GM19351 (cell line): ENCODE measurements at regions not wholly inside any gene's neighbourhood (a gene's known extent, or its start where the extent isn't known, plus 50 kb on each side); places are given as distances from the start of the nearest gene placed in this dataset.

Experiments used
- ATAC-seq: cut with Tn5 transposase; IDR thresholded peaks from one replicate; pipeline ENCODE4 v1.9.1; 2021; ENCODE audit warnings: mild to moderate bottlenecking, moderate library complexity; ENCODE audit not compliant: unreplicated experiment

- ATAC-seq = no peak
Measured at GRCh38 chr16:26647870-26648269, 418.9 kb upstream of the C16orf82 start.

DNA sequence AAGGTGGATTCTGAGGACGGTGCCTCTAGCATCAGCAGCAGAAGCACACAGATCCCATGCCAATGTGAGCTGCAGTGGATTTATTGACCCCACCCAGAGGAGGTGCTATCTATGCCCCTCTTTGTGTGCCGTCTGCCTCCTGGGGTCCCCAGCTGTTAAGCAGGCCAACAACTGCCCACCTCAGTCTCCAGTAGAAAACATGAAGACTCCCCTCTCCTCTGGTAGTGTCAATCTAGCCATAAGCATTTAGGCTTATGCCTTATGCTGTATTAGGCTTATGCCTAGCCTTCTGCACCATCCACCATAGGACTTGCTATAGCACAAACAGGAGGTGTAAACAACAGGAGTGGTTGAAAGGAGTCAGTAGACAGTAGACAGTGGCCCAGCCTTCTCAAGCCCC lies 417.9 kb upstream of the C16orf82 start:
- ATAC-seq = no peak

- ATAC-seq = no peak
Measured at GRCh38 chr16:26649381-26650045, 417.2 kb upstream of the C16orf82 start.

DNA sequence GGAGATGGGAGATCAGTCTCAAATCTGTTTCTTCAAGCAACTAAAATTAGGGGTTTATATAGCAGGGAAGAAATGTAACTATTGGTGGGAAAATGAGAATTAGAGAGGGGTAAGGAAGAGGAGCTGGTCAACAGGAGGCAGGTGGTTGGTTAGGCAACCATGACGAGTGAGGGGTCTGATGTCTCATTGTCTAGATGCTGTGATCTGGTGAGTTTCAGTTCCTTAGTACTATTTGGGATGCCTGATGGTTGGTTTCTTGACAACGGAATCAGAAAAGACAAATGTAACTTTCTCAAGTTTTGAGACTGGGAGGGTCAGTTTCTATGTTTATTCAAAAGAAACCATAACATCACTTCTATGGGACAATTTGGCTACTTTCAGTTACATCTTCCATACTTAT lies 415.3 kb upstream of the C16orf82 start:
- no peak for ATAC-seq

DNA sequence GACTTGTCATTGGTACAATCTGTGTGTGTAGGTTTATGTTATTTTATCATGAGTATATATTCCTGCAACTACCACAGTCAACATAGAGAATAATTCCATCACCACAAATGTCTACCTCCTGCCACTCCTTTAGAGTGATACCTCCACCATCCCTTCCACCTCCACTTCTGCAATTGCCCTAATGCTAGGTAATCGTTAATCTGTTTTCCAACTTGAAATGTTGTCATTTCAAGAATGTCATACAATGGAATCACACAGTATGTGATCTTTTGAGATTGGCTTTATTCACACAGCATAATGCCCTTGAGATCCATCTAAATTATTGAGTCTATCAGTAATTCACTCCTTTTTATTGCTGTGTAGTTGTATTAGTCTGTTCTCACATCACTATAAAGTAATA lies 414.8 kb upstream of the C16orf82 start:
- ATAC-seq = no peak

- ATAC-seq = no peak
Measured at GRCh38 chr16:26658486-26658885, 408.2 kb upstream of the C16orf82 start.

DNA sequence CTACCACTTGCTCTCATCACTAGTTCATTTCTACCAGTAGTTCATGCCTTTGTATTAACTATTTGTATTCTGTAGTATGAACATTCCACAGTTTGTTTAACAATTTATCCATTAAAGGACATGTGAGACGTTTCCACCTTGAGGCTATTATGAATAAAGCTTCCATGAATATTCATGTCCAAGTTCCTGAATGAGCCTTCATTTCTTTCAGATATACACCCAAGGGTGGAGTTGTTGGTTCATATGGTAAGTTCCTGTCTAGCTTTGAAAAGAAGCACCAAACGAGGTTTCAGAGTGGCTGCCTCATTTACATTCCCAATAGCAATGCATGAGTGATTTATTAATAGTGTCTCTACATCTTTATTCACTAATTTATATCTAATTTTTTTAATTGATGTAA lies 407.8 kb upstream of the C16orf82 start:
- no peak for ATAC-seq

- no peak for ATAC-seq
Measured at GRCh38 chr16:26664086-26664485, 402.6 kb upstream of the C16orf82 start.

DNA sequence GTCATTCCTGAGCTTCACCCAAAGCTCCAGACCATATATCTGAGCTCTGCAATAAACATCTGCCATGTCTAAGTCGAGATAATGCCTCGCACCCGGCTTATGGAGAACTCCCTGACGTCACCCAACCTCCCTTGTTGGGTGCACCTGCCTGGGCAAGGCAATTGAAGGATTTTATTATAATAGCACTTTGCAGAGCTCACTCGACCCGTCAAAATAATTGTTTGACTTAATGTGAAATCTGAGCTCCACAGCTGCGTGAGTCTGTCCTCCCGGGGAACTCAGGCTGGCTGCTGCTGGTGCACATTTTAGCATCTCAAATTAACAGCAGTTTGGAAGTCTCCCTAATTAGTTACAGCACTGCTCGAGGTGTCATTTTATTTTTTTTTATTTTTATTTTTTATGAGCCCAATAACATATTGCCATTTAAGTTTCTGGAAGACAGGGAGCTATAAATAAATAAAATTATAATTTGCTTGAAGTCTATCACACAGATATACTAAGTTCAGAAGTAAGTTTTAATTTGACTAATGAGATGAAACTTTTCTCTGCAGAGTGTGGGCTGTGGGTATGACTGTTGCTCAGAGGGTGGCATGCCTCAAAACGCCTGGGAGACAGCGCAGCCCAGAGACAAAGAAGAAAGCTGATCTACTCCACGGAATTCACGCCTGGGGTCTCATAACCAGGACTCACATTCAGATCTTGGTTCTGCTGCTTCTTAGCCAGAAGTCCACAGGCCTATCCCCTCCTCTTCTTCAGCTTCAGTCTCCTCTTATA lies 401.4 kb upstream of the C16orf82 start:
- no peak for ATAC-seq

GRCh38 chr16:26666486-26666885 lies 400.2 kb upstream of the C16orf82 start:
- no peak for ATAC-seq

GRCh38 chr16:26667307-26667706 lies 399.4 kb upstream of the C16orf82 start:
- no peak for ATAC-seq

DNA sequence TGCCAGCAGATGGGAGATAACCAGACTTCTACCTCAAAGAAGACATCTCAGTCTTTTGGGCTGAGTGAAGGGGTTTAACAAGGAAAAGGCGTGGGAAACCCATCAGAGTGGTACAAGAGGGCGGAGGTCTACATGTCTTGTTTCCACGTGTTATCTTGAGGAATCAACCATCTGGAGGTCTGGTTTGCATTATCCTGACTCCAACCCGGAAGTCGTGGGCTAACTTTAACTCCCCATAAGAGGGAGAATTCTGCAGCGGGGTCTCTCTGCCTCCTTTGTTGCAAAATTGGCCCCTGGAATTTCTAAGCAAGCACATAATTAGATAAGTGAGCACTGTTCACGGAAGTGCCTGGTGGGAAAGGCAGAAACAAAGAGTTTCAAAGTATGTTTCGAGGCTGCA lies 398.7 kb upstream of the C16orf82 start:
- no peak for ATAC-seq

GRCh38 chr16:26672206-26672605 lies 394.5 kb upstream of the C16orf82 start:
- no peak for ATAC-seq

DNA sequence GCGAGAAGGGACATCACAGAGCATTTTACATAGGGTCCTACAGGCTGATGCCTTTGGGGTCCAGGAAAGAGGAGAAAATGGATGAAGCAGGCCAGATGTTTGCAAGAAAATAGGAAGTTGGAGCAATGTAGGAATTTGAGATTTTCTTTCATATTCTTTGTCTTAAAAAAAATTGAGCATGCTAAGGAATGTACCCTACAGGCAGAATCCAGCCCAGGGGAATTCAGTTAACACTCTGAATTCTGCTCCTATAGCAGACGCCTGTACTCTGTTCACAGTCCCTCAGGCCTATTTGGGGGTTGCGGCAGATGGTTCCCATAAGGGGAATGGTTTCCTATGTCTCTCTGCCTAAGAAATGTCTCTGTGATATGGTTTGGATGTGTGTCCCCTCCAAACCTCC lies 393.7 kb upstream of the C16orf82 start:
- ATAC-seq = no peak

DNA sequence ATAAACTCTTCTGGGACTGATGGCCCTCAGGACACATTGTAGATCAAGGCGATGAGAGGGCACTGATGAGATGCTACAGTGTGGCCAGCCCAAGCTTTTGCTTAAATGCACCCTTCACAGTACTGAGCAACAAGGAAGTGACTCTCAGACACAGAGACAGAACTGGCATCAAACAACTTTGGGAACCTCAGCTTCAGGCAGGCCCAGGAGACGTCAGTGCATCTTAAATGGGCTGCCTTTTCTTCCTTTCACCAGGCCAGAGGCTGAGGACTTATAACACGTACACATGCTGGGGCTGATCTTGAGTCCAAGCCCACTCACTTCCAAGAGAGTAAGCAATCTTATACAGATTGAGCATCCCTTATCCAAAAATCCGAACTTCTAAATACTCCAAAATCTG lies 386.1 kb upstream of the C16orf82 start:
- no peak for ATAC-seq

- ATAC-seq = no peak
Measured at GRCh38 chr16:26688105-26688504, 378.6 kb upstream of the C16orf82 start.

DNA sequence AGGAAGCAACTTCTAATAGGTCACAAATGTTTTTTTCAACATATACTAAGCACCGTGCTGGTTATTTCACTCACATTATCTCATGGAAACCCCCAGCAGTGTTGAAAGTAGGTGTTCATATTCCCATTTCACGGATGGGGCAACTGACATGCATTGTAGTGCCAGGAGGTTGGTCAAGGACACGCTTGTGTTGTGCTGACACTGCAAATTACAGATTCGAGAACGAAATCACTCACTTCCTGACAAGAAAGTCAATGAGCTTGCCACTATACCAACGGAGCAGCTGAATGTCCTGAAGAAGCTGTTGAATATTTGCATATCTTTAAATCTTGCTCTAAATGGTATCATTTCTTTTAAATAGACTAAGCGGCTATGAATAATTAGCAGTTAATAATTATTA lies 378.0 kb upstream of the C16orf82 start:
- ATAC-seq = no peak

- no peak for ATAC-seq
Measured at GRCh38 chr16:26692658-26693057, 374.1 kb upstream of the C16orf82 start.

DNA sequence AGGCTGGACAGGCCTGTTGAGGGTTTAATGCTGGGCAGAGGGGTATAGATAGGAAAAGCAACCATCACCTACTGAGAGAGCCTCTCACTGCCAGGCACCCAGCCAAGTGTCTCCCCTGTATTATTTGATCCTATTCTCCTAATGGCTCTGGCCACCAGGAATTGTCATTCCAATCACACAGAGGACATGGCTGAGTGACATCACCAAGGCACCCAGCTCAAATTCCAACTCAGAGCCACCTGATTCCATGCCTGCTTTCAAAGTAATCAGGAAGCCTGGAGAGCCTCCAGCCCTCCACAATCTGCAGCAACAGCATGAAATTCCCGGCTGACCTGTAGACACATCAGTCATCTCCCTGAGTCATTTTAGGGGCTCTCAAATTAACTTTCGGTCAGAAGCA lies 368.9 kb upstream of the C16orf82 start:
- ATAC-seq = no peak

DNA sequence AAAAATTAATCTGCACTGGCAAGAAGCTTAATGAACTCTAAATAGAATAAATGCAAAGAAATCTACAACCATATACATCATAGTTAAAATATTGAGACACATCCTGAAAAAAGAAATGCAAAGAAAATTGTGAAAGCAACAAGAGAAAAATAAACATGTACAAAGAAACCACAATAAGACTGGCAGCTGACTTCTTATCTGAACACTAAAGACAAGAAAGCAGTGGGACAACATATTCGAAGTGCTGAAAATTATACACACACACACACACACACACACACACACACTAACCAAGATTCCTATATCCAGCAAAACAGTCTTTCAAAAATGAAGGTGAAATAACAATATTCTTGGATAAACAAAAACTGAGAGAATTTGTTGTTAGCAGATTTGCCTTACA lies 366.5 kb upstream of the C16orf82 start:
- ATAC-seq = no peak

DNA sequence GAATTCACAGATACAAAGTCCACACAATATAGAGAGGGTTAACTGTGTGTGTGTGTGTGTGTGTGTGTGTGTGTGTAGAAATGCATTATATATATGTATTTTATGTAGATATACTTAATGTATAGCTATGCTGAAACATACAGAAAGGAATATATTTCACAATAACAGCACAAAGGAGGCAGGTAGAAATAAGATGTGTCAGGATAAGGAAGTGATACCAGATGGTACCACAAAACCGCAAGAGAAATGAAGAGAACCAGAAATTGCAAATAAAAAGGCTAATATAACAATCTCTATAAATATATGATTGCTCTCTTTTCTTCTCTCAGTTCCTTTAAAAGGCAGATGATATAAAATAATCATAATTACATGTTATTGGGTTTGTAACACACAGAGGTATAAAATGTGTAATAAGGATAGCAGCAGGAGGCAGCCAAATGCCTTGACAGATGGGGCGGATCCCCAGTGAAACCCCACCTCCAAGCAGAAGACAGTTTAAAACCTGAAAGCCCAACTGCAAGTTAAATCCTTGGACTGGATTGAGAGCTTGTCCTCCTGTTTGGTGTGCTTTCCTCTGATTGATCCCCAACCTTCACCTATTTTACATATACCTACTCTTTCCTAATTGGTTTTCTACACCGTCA lies 365.4 kb upstream of the C16orf82 start:
- ATAC-seq = no peak

GRCh38 chr16:26705346-26705745 lies 361.4 kb upstream of the C16orf82 start:
- ATAC-seq = no peak
